OCI-LY7 (cell line): ENCODE measurements at regions not wholly inside any gene's neighbourhood (a gene's known extent, or its start where the extent isn't known, plus 50 kb on each side); places are given as distances from the start of the nearest gene placed in this dataset.

Source experiments
- CTCF ChIP-seq: fragments of 200-600 bp; sonication (generic); conservative IDR thresholded peaks from 2 replicates; pipeline ENCODE4 v1.5.1; 2014; ENCODE audit warnings: mild to moderate bottlenecking, antibody characterized with exemption, low read length, moderate library complexity, mixed read lengths
- EZH2phosphoT487 ChIP-seq: fragments of 200-600 bp; sonication (generic); IDR thresholded peaks from 2 replicates; pipeline ENCODE4 v1.6.1; 2018; ENCODE audit warnings: low read depth, borderline replicate concordance, mild to moderate bottlenecking, mixed run types, antibody characterized with exemption, low read length, moderate library complexity, mixed read lengths

GRCh38 chr5:58403822-58404433, 56.0 kb downstream of the PLK2 start:
- TF ChIP-seq CTCF (no peak), EZH2phosphoT487 (no peak)
